NCI-H510A treated with DMSO at 0.1 percent for 48 hours (cell line): ENCODE measurements at regions not wholly inside any gene's neighbourhood (a gene's known extent, or its start where the extent isn't known, plus 50 kb on each side); places are given as distances from the start of the nearest gene placed in this dataset.
"Not testable (repeated sequence)": the region's sequence is repeated elsewhere in the genome, so short reads cannot be mapped to it uniquely, and the experiment has no call there.

Experiments
- DNase-seq: peaks from one replicate; lab custom pipeline; 2025; lab: John Stamatoyannopoulos, UW

GRCh38 chr5:126014676-126015075 is 408.5 kb upstream of the GRAMD2B start:
- no peak for DNase-seq

- no peak for DNase-seq
Observed at GRCh38 chr5:126015235-126016181, 407.7 kb upstream of the GRAMD2B start.

- DNase-seq: no peak
Observed at GRCh38 chr5:126016256-126016655, 407.0 kb upstream of the GRAMD2B start.

GRCh38 chr5:126017096-126017495 is 406.1 kb upstream of the GRAMD2B start:
- no peak for DNase-seq

- no peak for DNase-seq
Observed at GRCh38 chr5:126020770-126021169, 402.4 kb upstream of the GRAMD2B start.

GRCh38 chr5:126023994-126024441 is 399.2 kb upstream of the GRAMD2B start:
- peak; percentile 5 for DNase-seq

- no peak for DNase-seq
Observed at GRCh38 chr5:126027149-126027548, 396.1 kb upstream of the GRAMD2B start.

GRCh38 chr5:126027652-126028051 is 395.6 kb upstream of the GRAMD2B start:
- no peak for DNase-seq

GRCh38 chr5:126028336-126028735 is 394.9 kb upstream of the GRAMD2B start:
- DNase-seq: no peak

GRCh38 chr5:126029282-126029681 is 393.9 kb upstream of the GRAMD2B start:
- DNase-seq: not testable (repeated sequence)

GRCh38 chr5:126030698-126031097 is 392.5 kb upstream of the GRAMD2B start:
- DNase-seq: no peak

GRCh38 chr5:126031989-126032716 is 391.1 kb upstream of the GRAMD2B start:
- DNase-seq: peak; percentile 58

- DNase-seq: no peak
Observed at GRCh38 chr5:126043688-126044087, 379.5 kb upstream of the GRAMD2B start.

- DNase-seq: peak; percentile 42
Observed at GRCh38 chr5:126044111-126044668, 379.0 kb upstream of the GRAMD2B start.

- no peak for DNase-seq
Observed at GRCh38 chr5:126044931-126045565, 378.2 kb upstream of the GRAMD2B start.

GRCh38 chr5:126046318-126046717 is 376.9 kb upstream of the GRAMD2B start:
- no peak for DNase-seq

- no peak for DNase-seq
Observed at GRCh38 chr5:126046846-126047571, 376.2 kb upstream of the GRAMD2B start.

- DNase-seq: no peak
Observed at GRCh38 chr5:126052120-126052519, 371.1 kb upstream of the GRAMD2B start.

- no peak for DNase-seq
Observed at GRCh38 chr5:126052791-126053190, 370.4 kb upstream of the GRAMD2B start.

- DNase-seq: no peak
Observed at GRCh38 chr5:126053630-126054029, 369.6 kb upstream of the GRAMD2B start.

GRCh38 chr5:126054577-126055347 is 368.4 kb upstream of the GRAMD2B start:
- no peak for DNase-seq
